Endodermal cell (in vitro differentiated cells): ENCODE measurements at regions not wholly inside any gene's neighbourhood (a gene's known extent, or its start where the extent isn't known, plus 50 kb on each side); places are given as distances from the start of the nearest gene placed in this dataset.

Experiments used
- DNase-seq: peaks from one replicate; pipeline ENCODE4 v3.0.0-alpha.2; 2017
- H3K27ac ChIP-seq: 2 replicates; pipeline ENCODE4 v1.5.1; 2013; ENCODE audit warnings: mild to moderate bottlenecking, low read depth, low read length, moderate library complexity
- H3K27me3 ChIP-seq: 2 replicates; pipeline ENCODE4 v1.6.1; 2013; ENCODE audit warnings: mild to moderate bottlenecking, low read length, moderate library complexity; ENCODE audit not compliant: insufficient read depth, control insufficient read depth, poor library complexity, severe bottlenecking
- H3K36me3 ChIP-seq: 2 replicates; pipeline ENCODE4 v1.7.0; 2013; ENCODE audit warnings: mild to moderate bottlenecking, low read length, moderate library complexity; ENCODE audit not compliant: control insufficient read depth, insufficient read depth
- H3K4me1 ChIP-seq: one replicate; pipeline ENCODE4 v1.7.0; 2013; ENCODE audit warnings: low read length; ENCODE audit not compliant: control insufficient read depth, insufficient read depth
- H3K4me3 ChIP-seq: 2 replicates; pipeline ENCODE4 v1.5.1; 2013; ENCODE audit warnings: mild to moderate bottlenecking, low read length, moderate library complexity
- H3K9ac ChIP-seq: 2 replicates; pipeline ENCODE4 v1.6.1; 2013; ENCODE audit warnings: mild to moderate bottlenecking, low read length, moderate library complexity; ENCODE audit not compliant: poor library complexity, severe bottlenecking; ENCODE audit errors: extremely low read depth
- H3K9me3 ChIP-seq: 2 replicates; pipeline ENCODE4 v1.6.1; 2013; ENCODE audit warnings: mild to moderate bottlenecking, low read length, moderate library complexity; ENCODE audit not compliant: control insufficient read depth
- H3K27ac Mint-ChIP-seq: 2 replicates; pipeline ENCODE4 v1.8.0; 2020; ENCODE audit warnings: mixed read lengths
- H3K27me3 Mint-ChIP-seq: 2 replicates; pipeline ENCODE4 v1.8.0; 2021; ENCODE audit warnings: mild to moderate bottlenecking, mixed read lengths; ENCODE audit not compliant: insufficient read depth
- H3K36me3 Mint-ChIP-seq: 2 replicates; pipeline ENCODE4 v1.8.0; 2020; ENCODE audit warnings: low read depth, mixed read lengths
- H3K4me1 Mint-ChIP-seq: 2 replicates; pipeline ENCODE4 v1.8.0; 2020; ENCODE audit warnings: mixed read lengths
- H3K4me3 Mint-ChIP-seq: 2 replicates; pipeline ENCODE4 v1.8.0; 2020; ENCODE audit warnings: mild to moderate bottlenecking, moderate library complexity, mixed read lengths
- H3K9me3 Mint-ChIP-seq: 2 replicates; pipeline ENCODE4 v1.8.0; 2020; ENCODE audit warnings: mild to moderate bottlenecking, mixed read lengths
- WGBS, 2 experiments: methylation state at CpG; one replicate each; pipeline versions ENCODE4 v1.1.5 to v1.1.7; 2013; ENCODE audit warnings: missing lambda C conversion rate in 2 of 2, mixed read lengths in 1 of 2; ENCODE audit not compliant: insufficient coverage in 1 of 2, insufficient read length in 1 of 2; 5-methylcytosine and 5-hydroxymethylcytosine counted together
- TF ChIP-seq, protein P1 (sequence below): fragments of 200-600 bp; sonication (generic); conservative IDR thresholded peaks from 2 replicates; pipeline ENCODE4 v1.5.0; 2021; ENCODE audit warnings: antibody characterized with exemption, mild to moderate bottlenecking

DNA sequence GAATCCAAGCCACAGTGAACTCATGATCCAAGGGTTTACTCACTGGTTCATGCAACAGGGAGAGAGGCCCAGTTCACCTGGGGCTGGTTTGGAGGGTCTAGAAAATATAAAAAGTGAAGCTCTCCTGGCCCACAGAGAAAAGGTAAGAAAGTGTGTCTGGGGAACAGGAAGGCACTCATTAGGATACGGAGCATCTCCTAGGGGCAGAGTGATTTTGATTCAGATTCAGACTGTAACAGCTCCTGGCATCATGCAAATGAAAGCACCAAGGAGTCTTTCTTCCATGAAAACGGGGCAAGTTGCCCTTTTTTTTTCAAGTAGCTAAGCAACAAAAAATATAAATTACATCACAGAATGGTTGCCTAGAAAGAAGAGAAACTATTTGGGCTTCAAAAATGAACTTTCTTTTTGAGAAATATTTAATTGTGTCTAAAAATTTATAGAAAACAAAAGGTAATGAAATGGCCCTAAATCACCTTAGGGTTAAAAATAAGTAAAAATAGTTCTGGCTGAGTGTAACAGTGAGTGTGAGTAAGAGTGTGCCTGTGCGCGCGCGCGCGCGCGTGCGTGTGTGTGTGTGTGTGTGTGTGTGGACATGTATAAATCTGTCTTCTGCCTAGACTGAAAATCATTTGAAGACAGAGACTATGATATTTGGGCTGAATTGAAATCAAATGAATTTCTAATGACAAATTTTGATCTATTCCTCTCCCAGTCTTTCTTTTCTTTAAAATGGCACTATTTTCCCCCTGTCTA, 177.8 kb upstream of the ZNF462 start:
- WGBS, 2 experiments: 80 to 84% methylated on average over 8 to 11 of the region's 11 CpGs
- Mint-ChIP-seq H3K36me3 (no peaks in the 10 kb centered on the region), H3K27ac (no peak overlapping the region), H3K4me1 (peaks cover 4% of the 10 kb centered on the region), H3K4me3 (no peak overlapping the region), H3K9me3 (no peaks in the 10 kb centered on the region), H3K27me3 (no peaks in the 10 kb centered on the region)
- no peaks in the 10 kb centered on the region for H3K9me3 ChIP-seq
- H3K27ac ChIP-seq: no peak overlapping the region
- no peak overlapping the region for H3K4me3 ChIP-seq
- no peaks in the 10 kb centered on the region for H3K27me3 ChIP-seq
- H3K36me3 ChIP-seq: no peaks in the 10 kb centered on the region
- no peak for DNase-seq
- no peak overlapping the region for H3K9ac ChIP-seq
- TF ChIP-seq, protein P1, sequence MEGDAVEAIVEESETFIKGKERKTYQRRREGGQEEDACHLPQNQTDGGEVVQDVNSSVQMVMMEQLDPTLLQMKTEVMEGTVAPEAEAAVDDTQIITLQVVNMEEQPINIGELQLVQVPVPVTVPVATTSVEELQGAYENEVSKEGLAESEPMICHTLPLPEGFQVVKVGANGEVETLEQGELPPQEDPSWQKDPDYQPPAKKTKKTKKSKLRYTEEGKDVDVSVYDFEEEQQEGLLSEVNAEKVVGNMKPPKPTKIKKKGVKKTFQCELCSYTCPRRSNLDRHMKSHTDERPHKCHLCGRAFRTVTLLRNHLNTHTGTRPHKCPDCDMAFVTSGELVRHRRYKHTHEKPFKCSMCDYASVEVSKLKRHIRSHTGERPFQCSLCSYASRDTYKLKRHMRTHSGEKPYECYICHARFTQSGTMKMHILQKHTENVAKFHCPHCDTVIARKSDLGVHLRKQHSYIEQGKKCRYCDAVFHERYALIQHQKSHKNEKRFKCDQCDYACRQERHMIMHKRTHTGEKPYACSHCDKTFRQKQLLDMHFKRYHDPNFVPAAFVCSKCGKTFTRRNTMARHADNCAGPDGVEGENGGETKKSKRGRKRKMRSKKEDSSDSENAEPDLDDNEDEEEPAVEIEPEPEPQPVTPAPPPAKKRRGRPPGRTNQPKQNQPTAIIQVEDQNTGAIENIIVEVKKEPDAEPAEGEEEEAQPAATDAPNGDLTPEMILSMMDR: no peak
- H3K4me1 ChIP-seq: no peaks in the 10 kb centered on the region

DNA sequence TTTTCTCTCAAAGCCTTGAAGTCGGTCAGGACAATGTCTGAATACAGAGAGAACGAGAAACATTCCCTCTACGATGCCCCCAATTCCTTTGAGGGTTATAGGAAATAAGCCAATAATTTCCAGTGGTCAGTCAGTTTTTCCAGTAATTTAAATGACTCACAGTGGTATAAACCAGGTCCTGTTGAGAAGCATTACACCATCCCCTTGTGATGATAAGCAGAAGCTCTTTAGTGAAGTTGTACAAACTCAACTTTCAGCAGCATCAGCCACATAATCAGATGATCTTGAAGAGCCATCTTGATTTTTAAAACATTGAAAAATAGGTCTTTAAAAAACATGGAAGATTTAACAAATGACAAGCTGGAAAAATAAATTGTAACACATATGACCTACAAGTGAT, 173.9 kb upstream of the ZNF462 start:
- H3K36me3 Mint-ChIP-seq: no peaks in the 10 kb centered on the region
- Histone ChIP-seq H3K4me1 (no peaks in the 10 kb centered on the region), H3K27ac (no peak overlapping the region), H3K4me3 (no peak overlapping the region), H3K36me3 (no peaks in the 10 kb centered on the region), H3K9me3 (no peaks in the 10 kb centered on the region), H3K9ac (no peak overlapping the region), H3K27me3 (no peaks in the 10 kb centered on the region)
- peaks cover 5% of the 10 kb centered on the region for H3K4me1 Mint-ChIP-seq
- DNase-seq: no peak
- H3K4me3 Mint-ChIP-seq: no peak overlapping the region
- H3K9me3 Mint-ChIP-seq: no peaks in the 10 kb centered on the region
- no peak overlapping the region for H3K27ac Mint-ChIP-seq
- no peaks in the 10 kb centered on the region for H3K27me3 Mint-ChIP-seq
- TF ChIP-seq, protein P1: no peak
- WGBS, 2 experiments: 90 to 92% methylated on average over 3 of the region's 3 CpGs

DNA sequence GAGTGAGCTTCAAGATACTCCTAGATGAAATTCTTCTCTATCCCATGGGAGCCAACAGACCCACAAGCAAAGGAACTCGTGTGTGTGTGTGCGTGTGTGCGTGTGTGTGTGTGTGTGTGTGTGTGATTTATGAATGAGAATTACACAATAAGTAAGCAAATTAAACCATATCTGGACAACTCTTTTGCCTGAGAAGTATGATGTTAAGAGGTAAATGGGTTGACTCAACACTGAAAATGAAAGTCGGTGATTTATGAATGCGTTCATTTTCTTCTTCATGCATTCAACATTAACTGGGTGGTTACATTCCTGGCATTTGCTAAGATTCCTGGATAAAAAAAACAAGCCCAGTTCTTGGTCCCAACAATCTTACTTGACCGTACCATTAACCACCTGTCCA, 171.3 kb upstream of the ZNF462 start:
- WGBS, 2 experiments: 98% methylated on average over 3 of the region's 6 CpGs; no CpG with 5 or more reads in 1 of the 2 experiments
- H3K27ac ChIP-seq: no peak overlapping the region
- H3K4me1 Mint-ChIP-seq: peaks cover 2% of the 10 kb centered on the region
- no peaks in the 10 kb centered on the region for H3K27me3 ChIP-seq
- no peak overlapping the region for H3K4me3 Mint-ChIP-seq
- no peaks in the 10 kb centered on the region for H3K4me1 ChIP-seq
- H3K27me3 Mint-ChIP-seq: no peaks in the 10 kb centered on the region
- H3K4me3 ChIP-seq: no peak overlapping the region
- no peaks in the 10 kb centered on the region for H3K36me3 ChIP-seq
- H3K9me3 ChIP-seq: no peaks in the 10 kb centered on the region
- H3K36me3 Mint-ChIP-seq: no peaks in the 10 kb centered on the region
- H3K9me3 Mint-ChIP-seq: no peaks in the 10 kb centered on the region
- H3K27ac Mint-ChIP-seq: no peak overlapping the region
- no peak for DNase-seq
- no peak overlapping the region for H3K9ac ChIP-seq
- TF ChIP-seq, protein P1: no peak
